ENCODE measurements at regions not wholly inside any gene's neighbourhood (a gene's known extent, or its start where the extent isn't known, plus 50 kb on each side); places are given as distances from the start of the nearest gene placed in this dataset.

DNA sequence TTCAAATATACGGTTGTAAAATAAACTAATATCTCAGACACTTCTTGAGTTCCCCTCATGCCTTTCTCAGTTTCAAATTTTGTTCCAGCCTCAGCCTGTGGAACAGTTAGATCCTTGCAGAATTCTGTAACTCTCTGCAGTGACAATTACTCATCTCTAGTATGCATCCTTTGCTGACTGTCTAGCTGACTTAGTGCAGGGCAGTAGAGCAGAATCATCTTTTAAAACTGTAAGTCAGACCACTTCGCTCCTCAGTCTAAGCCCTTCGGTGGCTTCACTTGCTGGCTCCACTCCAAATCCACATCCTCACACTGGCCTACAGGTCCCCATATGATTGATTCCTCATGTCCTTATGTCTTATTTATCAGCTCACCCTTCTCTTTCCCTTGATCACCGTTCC, 164.1 kb upstream of the ZSWIM2 start:
- ChIA-PET CTCF (ENCODE audit: low intra/inter-chr PET ratio) (no interaction called here), POLR2A (no interaction called here)
- Histone ChIP-seq H3K9me1 (ENCODE audit: control insufficient read depth, insufficient read depth, low read length) (no peaks in the 10 kb centered on the region), H2AFZ (ENCODE audit: low read depth, low read length) (no peak overlapping the region), H3K36me3 (ENCODE audit: control insufficient read depth, insufficient read depth, low read length) (no peaks in the 10 kb centered on the region), H3K27me3 (ENCODE audit: control insufficient read depth in 2 of 2, insufficient read depth in 2 of 2, low read length in 2 of 2) (no peaks in the 10 kb centered on the region), H3K9me3 (replicated peaks; ENCODE audit: control insufficient read depth, insufficient read depth, low read depth, low read length) (no peaks in the 10 kb centered on the region), H3K79me2 (ENCODE audit: control insufficient read depth, insufficient read depth, low read length) (no peaks in the 10 kb centered on the region), H3K4me1 (replicated peaks in 1 of 2; ENCODE audit: control insufficient read depth in 2 of 2, insufficient read depth in 2 of 2, low read length in 2 of 2) (no peaks in the 10 kb centered on the region), H3K27ac (ENCODE audit: extremely low read depth, low read depth, low read length) (no peak overlapping the region), H3K4me2 (ENCODE audit: insufficient read depth, low read length) (no peak overlapping the region), H4K20me1 (replicated peaks; ENCODE audit: control insufficient read depth, insufficient read depth, low read length) (no peaks in the 10 kb centered on the region), H3K4me3 (no peak overlapping the region), H3K9ac (ENCODE audit: insufficient read depth in 1 of 2, low read depth in 2 of 2, low read length in 2 of 2) (no peak overlapping the region)
- ATAC-seq = no peak; the same call in 2 of the 3 replicates
- WGBS (ENCODE audit: insufficient coverage, low coverage, missing lambda C conversion rate) = 55% methylated on average over 4 of the region's 4 CpGs
- DNase-seq (ENCODE audit: extremely low read depth in 1 of 4, low spot score in 3 of 4) = no peak
- FAIRE-seq = no peak
- intact Hi-C loops (cut with micrococcal nuclease) (no loop called here), in situ Hi-C loops (cut with MboI) (no loop called here)
- BruUV-seq (replicated peaks) = no TSS peak
- no peak for TF ChIP-seq ZKSCAN3 (CRISPR knock-in tag; IDR thresholded peaks at IDR 0.05)
- TF ChIP-seq, protein P1, sequence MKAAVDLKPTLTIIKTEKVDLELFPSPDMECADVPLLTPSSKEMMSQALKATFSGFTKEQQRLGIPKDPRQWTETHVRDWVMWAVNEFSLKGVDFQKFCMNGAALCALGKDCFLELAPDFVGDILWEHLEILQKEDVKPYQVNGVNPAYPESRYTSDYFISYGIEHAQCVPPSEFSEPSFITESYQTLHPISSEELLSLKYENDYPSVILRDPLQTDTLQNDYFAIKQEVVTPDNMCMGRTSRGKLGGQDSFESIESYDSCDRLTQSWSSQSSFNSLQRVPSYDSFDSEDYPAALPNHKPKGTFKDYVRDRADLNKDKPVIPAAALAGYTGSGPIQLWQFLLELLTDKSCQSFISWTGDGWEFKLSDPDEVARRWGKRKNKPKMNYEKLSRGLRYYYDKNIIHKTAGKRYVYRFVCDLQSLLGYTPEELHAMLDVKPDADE (conservative IDR thresholded peaks at IDR 0.05; ENCODE audit: control insufficient read depth, low read depth, low read length) = no peak
- TF ChIP-seq ZC3H8 (IDR thresholded peaks at IDR 0.05) = no peak
- no peak for TF ChIP-seq TARDBP (IDR thresholded peaks at IDR 0.05)
- TF ChIP-seq ARID1B (IDR thresholded peaks at IDR 0.05) = no peak
- no peak for TF ChIP-seq ADNP (tag; IDR thresholded peaks at IDR 0.05)
- no peak for TF ChIP-seq NR4A1 (CRISPR knock-in tag; IDR thresholded peaks at IDR 0.05)
- TF ChIP-seq NR4A1 (tag; IDR thresholded peaks at IDR 0.05) = no peak
- no peak for TF ChIP-seq FOXP1 (CRISPR knock-in tag; IDR thresholded peaks at IDR 0.05)
- no peak for TF ChIP-seq BRF1 (IDR thresholded peaks at IDR 0.05; ENCODE audit: borderline replicate concordance, extremely low read depth, insufficient read length)
- no peak for TF ChIP-seq HDAC2 (IDR thresholded peaks at IDR 0.05)
- no peak for TF ChIP-seq STAT5A (IDR thresholded peaks at IDR 0.05; ENCODE audit: borderline replicate concordance, low read length)
- no peak for TF ChIP-seq NR2F6 (CRISPR knock-in tag; IDR thresholded peaks at IDR 0.05)
- TF ChIP-seq, protein P2, sequence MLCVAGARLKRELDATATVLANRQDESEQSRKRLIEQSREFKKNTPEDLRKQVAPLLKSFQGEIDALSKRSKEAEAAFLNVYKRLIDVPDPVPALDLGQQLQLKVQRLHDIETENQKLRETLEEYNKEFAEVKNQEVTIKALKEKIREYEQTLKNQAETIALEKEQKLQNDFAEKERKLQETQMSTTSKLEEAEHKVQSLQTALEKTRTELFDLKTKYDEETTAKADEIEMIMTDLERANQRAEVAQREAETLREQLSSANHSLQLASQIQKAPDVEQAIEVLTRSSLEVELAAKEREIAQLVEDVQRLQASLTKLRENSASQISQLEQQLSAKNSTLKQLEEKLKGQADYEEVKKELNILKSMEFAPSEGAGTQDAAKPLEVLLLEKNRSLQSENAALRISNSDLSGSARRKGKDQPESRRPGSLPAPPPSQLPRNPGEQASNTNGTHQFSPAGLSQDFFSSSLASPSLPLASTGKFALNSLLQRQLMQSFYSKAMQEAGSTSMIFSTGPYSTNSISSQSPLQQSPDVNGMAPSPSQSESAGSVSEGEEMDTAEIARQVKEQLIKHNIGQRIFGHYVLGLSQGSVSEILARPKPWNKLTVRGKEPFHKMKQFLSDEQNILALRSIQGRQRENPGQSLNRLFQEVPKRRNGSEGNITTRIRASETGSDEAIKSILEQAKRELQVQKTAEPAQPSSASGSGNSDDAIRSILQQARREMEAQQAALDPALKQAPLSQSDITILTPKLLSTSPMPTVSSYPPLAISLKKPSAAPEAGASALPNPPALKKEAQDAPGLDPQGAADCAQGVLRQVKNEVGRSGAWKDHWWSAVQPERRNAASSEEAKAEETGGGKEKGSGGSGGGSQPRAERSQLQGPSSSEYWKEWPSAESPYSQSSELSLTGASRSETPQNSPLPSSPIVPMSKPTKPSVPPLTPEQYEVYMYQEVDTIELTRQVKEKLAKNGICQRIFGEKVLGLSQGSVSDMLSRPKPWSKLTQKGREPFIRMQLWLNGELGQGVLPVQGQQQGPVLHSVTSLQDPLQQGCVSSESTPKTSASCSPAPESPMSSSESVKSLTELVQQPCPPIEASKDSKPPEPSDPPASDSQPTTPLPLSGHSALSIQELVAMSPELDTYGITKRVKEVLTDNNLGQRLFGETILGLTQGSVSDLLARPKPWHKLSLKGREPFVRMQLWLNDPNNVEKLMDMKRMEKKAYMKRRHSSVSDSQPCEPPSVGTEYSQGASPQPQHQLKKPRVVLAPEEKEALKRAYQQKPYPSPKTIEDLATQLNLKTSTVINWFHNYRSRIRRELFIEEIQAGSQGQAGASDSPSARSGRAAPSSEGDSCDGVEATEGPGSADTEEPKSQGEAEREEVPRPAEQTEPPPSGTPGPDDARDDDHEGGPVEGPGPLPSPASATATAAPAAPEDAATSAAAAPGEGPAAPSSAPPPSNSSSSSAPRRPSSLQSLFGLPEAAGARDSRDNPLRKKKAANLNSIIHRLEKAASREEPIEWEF (CRISPR knock-in tag; IDR thresholded peaks at IDR 0.05) = no peak
- TF ChIP-seq XRCC3 (IDR thresholded peaks at IDR 0.05) = no peak
- TF ChIP-seq, protein P3, sequence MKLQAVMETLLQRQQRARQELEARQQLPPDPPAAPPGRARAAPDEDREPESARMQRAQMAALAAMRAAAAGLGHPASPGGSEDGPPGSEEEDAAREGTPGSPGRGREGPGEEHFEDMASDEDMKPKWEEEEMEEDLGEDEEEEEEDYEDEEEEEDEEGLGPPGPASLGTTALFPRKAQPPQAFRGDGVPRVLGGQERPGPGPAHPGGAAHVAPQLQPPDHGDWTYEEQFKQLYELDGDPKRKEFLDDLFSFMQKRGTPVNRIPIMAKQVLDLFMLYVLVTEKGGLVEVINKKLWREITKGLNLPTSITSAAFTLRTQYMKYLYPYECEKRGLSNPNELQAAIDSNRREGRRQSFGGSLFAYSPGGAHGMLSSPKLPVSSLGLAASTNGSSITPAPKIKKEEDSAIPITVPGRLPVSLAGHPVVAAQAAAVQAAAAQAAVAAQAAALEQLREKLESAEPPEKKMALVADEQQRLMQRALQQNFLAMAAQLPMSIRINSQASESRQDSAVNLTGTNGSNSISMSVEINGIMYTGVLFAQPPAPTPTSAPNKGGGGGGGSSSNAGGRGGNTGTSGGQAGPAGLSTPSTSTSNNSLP (IDR thresholded peaks at IDR 0.05; ENCODE audit: borderline replicate concordance, low read depth, low read length) = no peak
- TF ChIP-seq NFRKB (IDR thresholded peaks at IDR 0.05; ENCODE audit: low read depth) = no peak
- no peak for TF ChIP-seq CXXC5 (CRISPR knock-in tag; IDR thresholded peaks at IDR 0.05)
- TF ChIP-seq SAFB2 (IDR thresholded peaks at IDR 0.05; ENCODE audit: borderline replicate concordance, low read depth, low read length, severe bottlenecking) = no peak

Data from K562 (cell line).